Adrenal gland (tissue), 9 donors: ENCODE measurements at regions not wholly inside any gene's neighbourhood (a gene's known extent, or its start where the extent isn't known, plus 50 kb on each side); places are given as distances from the start of the nearest gene placed in this dataset.
"Not testable (repeated sequence)": the region's sequence is repeated elsewhere in the genome, so short reads cannot be mapped to it uniquely, and the experiment has no call there.

ENCODE experiments used
- DNase-seq, 7 donors: peaks; one replicate each; pipeline ENCODE4 v3.0.0-alpha.2; 2019 to 2020
- H3K27ac ChIP-seq, 5 donors: fragments of 200-600 bp; sonication (generic) in 4 of 5; 1 replicate in 3 of 5; 2 replicates in 2 of 5; pipeline versions ENCODE4 v1.5.1 to v1.8.0; 2016 to 2020; ENCODE audit warnings: mild to moderate bottlenecking in 1 of 5
- H3K27me3 ChIP-seq: fragments of 200-600 bp; 2 replicates; pipeline ENCODE4 v1.8.0; 2021
- H3K36me3 ChIP-seq, 2 donors: fragments of 200-600 bp; replicated peaks in 1 of 2; 1 replicate in 1 of 2; 2 replicates in 1 of 2; pipeline versions ENCODE4 v1.5.1 to v1.8.0; 2018 to 2022
- H3K4me1 ChIP-seq, 2 donors: fragments of 200-600 bp; replicated peaks in 1 of 2; 1 replicate in 1 of 2; 2 replicates in 1 of 2; pipeline versions ENCODE4 v1.5.1 to v1.8.0; 2018 to 2021
- H3K4me3 ChIP-seq, 4 donors: fragments of 200-600 bp; sonication (generic) in 3 of 4; one replicate each; pipeline ENCODE4 v1.5.1; 2016 to 2018
- H3K9me3 ChIP-seq, 3 donors: fragments of 200-600 bp; sonication (generic) in 1 of 3; replicated peaks in 1 of 3; 1 replicate in 2 of 3; 2 replicates in 1 of 3; pipeline versions ENCODE4 v1.5.1 to v1.8.0; 2016 to 2021
- POLR2A ChIP-seq, 2 donors: fragments of 450-650 bp; IDR thresholded peaks; one replicate each; pipeline ENCODE4 v1.6.1; 2017; ENCODE audit warnings: antibody characterized with exemption in 2 of 2, mild to moderate bottlenecking in 2 of 2, moderate library complexity in 1 of 2
- WGBS, 4 donors: extraction: QIAGEN DNeasy Blood & Tissue Kit in 2 of 4; methylation state at CpG; one replicate each; pipeline versions ENCODE4 v1.1.5 to v1.1.7; 2013 to 2017; 5-methylcytosine and 5-hydroxymethylcytosine counted together
- intact Hi-C, 2 donors: fragments of 100-400 bp; cut with DNase I; formaldehyde crosslinking; loops; one replicate each; pipeline versions ENCODE4 v1.14.1 to v1.15.0; 2022 to 2023
- TF ChIP-seq, protein P1 (sequence below), 6 experiments: fragments of 450-650 bp in 4 of 6; fragments of 200-600 bp in 2 of 6; sonication (generic) in 1 of 6; IDR thresholded peaks; 1 replicate in 5 of 6; 2 replicates in 1 of 6; pipeline versions ENCODE4 v1.5.1 to v1.8.0; 2016 to 2021; ENCODE audit warnings: antibody characterized with exemption in 6 of 6, mild to moderate bottlenecking in 2 of 6, moderate library complexity in 1 of 6
- donor health status: healthy with polysubstance abuse.
- donor health status: Bipolar disorder and iron deficiency.
- donor health status: DM: yes; HTN: yes; CAD: no.
- donor health status: DM: no; HTN: no; CAD: no.
- donor health status: DM: no; HTN: no; CAD: no.

DNA sequence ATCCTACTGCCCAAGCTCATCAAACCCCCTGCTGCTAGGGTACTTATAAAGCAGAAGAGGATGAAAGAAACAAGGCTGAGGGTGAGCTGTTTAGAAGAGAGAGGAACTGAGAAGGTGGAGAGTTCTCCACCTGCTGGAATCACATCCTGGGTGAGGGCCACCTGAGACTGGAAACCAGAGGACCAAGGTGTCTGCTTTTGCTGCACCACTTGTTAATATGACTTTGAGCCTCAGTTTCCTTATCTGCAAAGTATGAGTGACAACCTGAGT lies 203.2 kb upstream of the SSTR1 start:
- no peaks in the 10 kb centered on the region for H3K4me1 ChIP-seq
- intact Hi-C loops = no loop called here
- no peak for DNase-seq
- TF ChIP-seq POLR2A (IDR thresholded peaks at IDR 0.05) = no peak
- TF ChIP-seq, protein P1, sequence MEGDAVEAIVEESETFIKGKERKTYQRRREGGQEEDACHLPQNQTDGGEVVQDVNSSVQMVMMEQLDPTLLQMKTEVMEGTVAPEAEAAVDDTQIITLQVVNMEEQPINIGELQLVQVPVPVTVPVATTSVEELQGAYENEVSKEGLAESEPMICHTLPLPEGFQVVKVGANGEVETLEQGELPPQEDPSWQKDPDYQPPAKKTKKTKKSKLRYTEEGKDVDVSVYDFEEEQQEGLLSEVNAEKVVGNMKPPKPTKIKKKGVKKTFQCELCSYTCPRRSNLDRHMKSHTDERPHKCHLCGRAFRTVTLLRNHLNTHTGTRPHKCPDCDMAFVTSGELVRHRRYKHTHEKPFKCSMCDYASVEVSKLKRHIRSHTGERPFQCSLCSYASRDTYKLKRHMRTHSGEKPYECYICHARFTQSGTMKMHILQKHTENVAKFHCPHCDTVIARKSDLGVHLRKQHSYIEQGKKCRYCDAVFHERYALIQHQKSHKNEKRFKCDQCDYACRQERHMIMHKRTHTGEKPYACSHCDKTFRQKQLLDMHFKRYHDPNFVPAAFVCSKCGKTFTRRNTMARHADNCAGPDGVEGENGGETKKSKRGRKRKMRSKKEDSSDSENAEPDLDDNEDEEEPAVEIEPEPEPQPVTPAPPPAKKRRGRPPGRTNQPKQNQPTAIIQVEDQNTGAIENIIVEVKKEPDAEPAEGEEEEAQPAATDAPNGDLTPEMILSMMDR (IDR thresholded peaks at IDR 0.05) = no peak
- no peak overlapping the region for H3K4me3 ChIP-seq
- no peaks in the 10 kb centered on the region for H3K9me3 ChIP-seq
- no peaks in the 10 kb centered on the region for H3K27me3 ChIP-seq
- no peaks in the 10 kb centered on the region for H3K36me3 ChIP-seq
- H3K27ac ChIP-seq = no peak overlapping the region

DNA sequence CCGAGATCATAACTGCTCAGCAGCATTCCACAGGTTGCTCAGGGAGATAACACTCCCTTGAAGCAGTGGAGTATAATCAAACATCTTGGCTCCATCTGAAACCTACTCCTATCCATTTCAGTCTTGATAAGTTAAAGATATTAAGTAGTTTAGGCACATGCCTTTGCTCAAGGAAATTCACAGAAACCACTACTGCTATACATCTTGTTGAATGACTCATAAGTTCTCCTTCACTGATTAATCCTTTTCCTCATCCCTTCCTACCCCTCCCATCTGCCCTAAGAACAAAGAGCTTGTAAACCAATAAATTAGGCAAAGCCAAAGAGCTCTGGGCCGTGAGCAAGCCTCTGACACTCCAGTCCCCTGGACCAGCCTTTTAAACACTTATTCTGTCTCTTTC lies 196.5 kb upstream of the SSTR1 start:
- WGBS, 4 donors = 45 to 64% (median 48%) methylated on average over 2 of the region's 2 CpGs
- H3K36me3 ChIP-seq, H3K4me3 ChIP-seq, H3K9me3 ChIP-seq, H3K27me3 ChIP-seq, H3K27ac ChIP-seq, intact Hi-C loops, H3K4me1 ChIP-seq, DNase-seq: not testable (repeated sequence)

DNA sequence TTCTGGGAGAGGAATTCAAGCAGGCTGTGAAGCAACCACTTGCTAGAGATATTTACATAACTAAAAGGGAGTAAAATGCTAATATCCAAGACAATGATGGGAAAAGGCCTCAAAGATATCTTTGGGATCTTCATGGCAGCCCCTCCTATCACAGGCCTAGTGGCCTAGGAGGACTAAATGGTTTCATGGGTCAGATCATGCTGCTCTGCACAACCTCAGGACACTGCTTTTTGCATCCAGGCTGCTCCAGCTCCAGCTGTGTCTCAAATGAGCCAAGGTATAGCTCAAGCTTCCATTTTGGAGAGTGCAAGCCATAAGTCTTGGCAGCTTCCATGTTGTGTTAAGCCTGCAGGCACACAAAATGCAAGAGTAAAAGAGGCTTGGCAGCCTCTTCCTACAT lies 195.6 kb upstream of the SSTR1 start:
- Histone ChIP-seq H3K4me3 (no peak overlapping the region), H3K4me1 (no peaks in the 10 kb centered on the region), H3K9me3 (peaks cover 0 to 7% (median 0%) of the 10 kb centered on the region in 3 donors), H3K36me3 (no peaks in the 10 kb centered on the region), H3K27ac (no peak overlapping the region), H3K27me3 (no peaks in the 10 kb centered on the region)
- intact Hi-C loops = no loop called here
- DNase-seq = no peak
- no peak for TF ChIP-seq POLR2A (IDR thresholded peaks at IDR 0.05)
- TF ChIP-seq, protein P1 (IDR thresholded peaks at IDR 0.05) = no peak

DNA sequence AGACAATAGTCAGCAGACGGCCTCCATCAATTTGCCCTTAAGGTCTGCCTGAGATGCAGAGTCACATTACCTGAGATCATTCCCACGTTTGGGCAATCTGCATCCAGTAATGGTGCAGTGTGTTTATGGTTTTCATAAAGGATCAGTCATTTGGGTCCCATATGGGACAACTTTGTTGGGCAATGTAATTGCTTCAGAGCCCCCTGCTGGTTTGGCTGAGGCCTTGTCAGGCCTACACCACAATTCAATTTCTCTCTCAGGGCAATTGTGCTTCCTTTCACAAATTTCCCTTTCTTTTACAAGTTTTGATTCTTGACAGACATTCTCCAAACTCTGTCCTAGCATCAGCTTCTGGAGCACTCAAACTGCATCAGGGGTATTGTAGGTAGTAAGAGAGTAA lies 191.2 kb upstream of the SSTR1 start:
- no peak overlapping the region for H3K27ac ChIP-seq
- H3K9me3 ChIP-seq = peaks cover 0 to 7% (median 0%) of the 10 kb centered on the region in 3 donors
- no peak for DNase-seq
- 56 to 66% (median 61%) methylated on average over 2 of the region's 2 CpGs for WGBS, 4 donors
- H3K36me3 ChIP-seq = no peaks in the 10 kb centered on the region
- no peaks in the 10 kb centered on the region for H3K27me3 ChIP-seq
- H3K4me1 ChIP-seq = no peaks in the 10 kb centered on the region
- intact Hi-C loops = no loop called here
- no peak overlapping the region for H3K4me3 ChIP-seq
- no peak for TF ChIP-seq POLR2A (IDR thresholded peaks at IDR 0.05)
- TF ChIP-seq, protein P1 (IDR thresholded peaks at IDR 0.05) = peak in 2 of 6 experiments; percentile 13 to 18

DNA sequence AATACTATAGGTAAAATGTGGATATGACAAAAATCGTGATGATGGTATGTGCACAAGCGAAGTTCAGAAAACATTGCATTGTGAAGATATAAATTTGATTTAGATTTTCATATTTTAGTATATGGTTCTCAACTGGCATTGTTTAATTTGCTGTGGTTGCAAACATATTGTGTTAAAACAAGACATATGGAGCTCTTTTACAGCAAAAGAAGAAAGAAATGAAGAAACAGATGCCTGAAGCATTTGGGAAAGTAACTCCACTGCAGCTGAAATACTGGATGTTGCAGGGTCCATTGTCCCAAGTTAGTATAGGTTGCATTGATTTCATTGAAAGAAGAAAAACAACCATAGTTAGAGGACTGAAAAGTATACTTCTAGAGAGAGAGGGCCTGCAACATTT lies 185.8 kb upstream of the SSTR1 start:
- intact Hi-C loops = no loop called here
- H3K27me3 ChIP-seq = no peaks in the 10 kb centered on the region
- no peak overlapping the region for H3K27ac ChIP-seq
- TF ChIP-seq, protein P1 (IDR thresholded peaks at IDR 0.05) = no peak
- no peak for TF ChIP-seq POLR2A (IDR thresholded peaks at IDR 0.05)
- H3K9me3 ChIP-seq = no peaks in the 10 kb centered on the region
- H3K36me3 ChIP-seq = no peaks in the 10 kb centered on the region
- H3K4me1 ChIP-seq = no peaks in the 10 kb centered on the region
- 72 to 89% (median 82%) methylated on average over 2 of the region's 2 CpGs for WGBS, 4 donors
- no peak for DNase-seq
- no peak overlapping the region for H3K4me3 ChIP-seq
